IMR-90 (cell line): ENCODE measurements at regions not wholly inside any gene's neighbourhood (a gene's known extent, or its start where the extent isn't known, plus 50 kb on each side); places are given as distances from the start of the nearest gene placed in this dataset.

Experiments
- CTCF ChIP-seq: conservative IDR thresholded peaks from 2 replicates; pipeline ENCODE4 v1.5.1; 2012; ENCODE audit warnings: mild to moderate bottlenecking, low read depth, low read length, improper control_type of control experiment
- ELK1 ChIP-seq: fragments of 150-350 bp; IDR thresholded peaks from 2 replicates; pipeline ENCODE4 v1.6.1; 2016; ENCODE audit warnings: low read depth, mild to moderate bottlenecking, low read length, moderate library complexity, borderline replicate concordance
- POLR2A ChIP-seq: IDR thresholded peaks from 2 replicates; pipeline ENCODE4 v1.6.1; 2012; ENCODE audit warnings: mild to moderate bottlenecking, low read depth, low read length
- RCOR1 ChIP-seq: IDR thresholded peaks from 2 replicates; pipeline ENCODE4 v1.6.1; 2012; ENCODE audit warnings: mild to moderate bottlenecking, low read length, improper control_type of control experiment; ENCODE audit not compliant: insufficient replicate concordance
- RFX5 ChIP-seq: IDR thresholded peaks from 2 replicates; pipeline ENCODE4 v1.8.0; 2012; ENCODE audit warnings: low read depth, mild to moderate bottlenecking, low read length, moderate library complexity

GRCh38 chr3:64390893-64391292, 165.6 kb upstream of the PRICKLE2 start:
- TF ChIP-seq POLR2A (no peak), CTCF (no peak), RFX5 (no peak), ELK1 (no peak), RCOR1 (no peak)
